Suprapubic skin (tissue), 4 donors: ENCODE measurements at regions not wholly inside any gene's neighbourhood (a gene's known extent, or its start where the extent isn't known, plus 50 kb on each side); places are given as distances from the start of the nearest gene placed in this dataset.

Experiments
- DNase-seq, 2 donors: peaks; one replicate each; pipeline ENCODE4 v3.0.0-alpha.2; 2019; ENCODE audit warnings: low spot score in 2 of 2
- H3K27ac ChIP-seq: fragments of 200-600 bp; sonication (generic); one replicate; pipeline ENCODE4 v1.5.1; 2019
- H3K27me3 ChIP-seq: fragments of 200-600 bp; sonication (generic); one replicate; pipeline ENCODE4 v1.5.1; 2019
- H3K36me3 ChIP-seq: fragments of 200-600 bp; sonication (generic); one replicate; pipeline ENCODE4 v1.5.1; 2019
- H3K4me1 ChIP-seq: fragments of 200-600 bp; sonication (generic); one replicate; pipeline ENCODE4 v1.5.1; 2019
- H3K4me3 ChIP-seq: fragments of 200-600 bp; sonication (generic); one replicate; pipeline ENCODE4 v1.5.1; 2019; ENCODE audit warnings: mild to moderate bottlenecking
- H3K9me3 ChIP-seq: fragments of 200-600 bp; sonication (generic); one replicate; pipeline ENCODE4 v1.5.1; 2019
- CTCF ChIP-seq, 2 donors: fragments of 200-600 bp in 1 of 2; fragments of 450-650 bp in 1 of 2; sonication (generic) in 1 of 2; IDR thresholded peaks; one replicate each; pipeline ENCODE4 v1.5.1; 2016 to 2019; ENCODE audit warnings: antibody characterized with exemption in 2 of 2, mild to moderate bottlenecking in 1 of 2, moderate library complexity in 1 of 2
- EP300 ChIP-seq: sonication (generic); formaldehyde crosslinking; IDR thresholded peaks from one replicate; pipeline ENCODE4 v1.6.1; 2017; ENCODE audit warnings: antibody characterized with exemption
- POLR2A ChIP-seq, 2 donors: fragments of 450-650 bp; IDR thresholded peaks; one replicate each; pipeline ENCODE4 v1.6.1; 2017; ENCODE audit warnings: antibody characterized with exemption in 2 of 2, mild to moderate bottlenecking in 2 of 2, moderate library complexity in 2 of 2
- POLR2AphosphoS5 ChIP-seq, 3 donors: sonication (generic); formaldehyde crosslinking; IDR thresholded peaks; one replicate each; pipeline ENCODE4 v1.6.1; 2017; ENCODE audit warnings: antibody characterized with exemption in 3 of 3
- WGBS: methylation state at CpG from one replicate; pipeline ENCODE4 v1.1.5; 2018; 5-methylcytosine and 5-hydroxymethylcytosine counted together

GRCh38 chr5:120841830-120842229 is 377.7 kb downstream of the PRR16 start:
- TF ChIP-seq EP300 = no peak
- no peak for TF ChIP-seq POLR2A (IDR thresholded peaks at IDR 0.05)
- TF ChIP-seq POLR2AphosphoS5 (IDR thresholded peaks at IDR 0.05) = no peak
- TF ChIP-seq CTCF (IDR thresholded peaks at IDR 0.05) = no peak
- Histone ChIP-seq H3K27ac (no peak overlapping the region), H3K4me1 (no peaks in the 10 kb centered on the region), H3K9me3 (no peaks in the 10 kb centered on the region), H3K27me3 (no peaks in the 10 kb centered on the region), H3K36me3 (no peaks in the 10 kb centered on the region), H3K4me3 (no peak overlapping the region)
- no peak for DNase-seq

GRCh38 chr5:120843390-120843980 is 379.4 kb downstream of the PRR16 start:
- DNase-seq = no peak
- 61% methylated on average over 3 of the region's 3 CpGs for WGBS
- TF ChIP-seq EP300 = no peak
- TF ChIP-seq POLR2A (IDR thresholded peaks at IDR 0.05) = no peak
- TF ChIP-seq POLR2AphosphoS5 (IDR thresholded peaks at IDR 0.05) = no peak
- no peak for TF ChIP-seq CTCF (IDR thresholded peaks at IDR 0.05)

GRCh38 chr5:120848883-120849282 is 384.8 kb downstream of the PRR16 start:
- no peaks in the 10 kb centered on the region for H3K36me3 ChIP-seq
- no peak overlapping the region for H3K4me3 ChIP-seq
- no peaks in the 10 kb centered on the region for H3K4me1 ChIP-seq
- no peak for DNase-seq
- no peaks in the 10 kb centered on the region for H3K9me3 ChIP-seq
- no peak for TF ChIP-seq POLR2AphosphoS5 (IDR thresholded peaks at IDR 0.05)
- TF ChIP-seq POLR2A (IDR thresholded peaks at IDR 0.05) = no peak
- no peak for TF ChIP-seq CTCF (IDR thresholded peaks at IDR 0.05)
- TF ChIP-seq EP300 = no peak
- H3K27ac ChIP-seq = no peak overlapping the region
- WGBS = 49% methylated on average over 2 of the region's 2 CpGs
- no peaks in the 10 kb centered on the region for H3K27me3 ChIP-seq

More at GRCh38 chr5:120843390-120843980, 379.4 kb downstream of the PRR16 start:
- Histone ChIP-seq H3K27ac (no peak overlapping the region), H3K4me3 (no peak overlapping the region), H3K36me3 (no peaks in the 10 kb centered on the region), H3K27me3 (no peaks in the 10 kb centered on the region), H3K4me1 (no peaks in the 10 kb centered on the region), H3K9me3 (no peaks in the 10 kb centered on the region)

- H3K27me3 ChIP-seq = no peaks in the 10 kb centered on the region
- H3K4me1 ChIP-seq = no peaks in the 10 kb centered on the region
- H3K36me3 ChIP-seq = no peaks in the 10 kb centered on the region
- H3K9me3 ChIP-seq = no peaks in the 10 kb centered on the region
- no peak for DNase-seq
- no peak overlapping the region for H3K4me3 ChIP-seq
- H3K27ac ChIP-seq = no peak overlapping the region
- 52% methylated on average over 1 of the region's 1 CpG for WGBS
- TF ChIP-seq CTCF (IDR thresholded peaks at IDR 0.05) (no peak), POLR2A (IDR thresholded peaks at IDR 0.05) (no peak)
Measured at GRCh38 chr5:120852222-120852860, 388.2 kb downstream of the PRR16 start.

GRCh38 chr5:120866997-120867396 is 402.9 kb downstream of the PRR16 start:
- Histone ChIP-seq H3K27me3 (no peaks in the 10 kb centered on the region), H3K36me3 (no peaks in the 10 kb centered on the region), H3K4me3 (no peak overlapping the region), H3K9me3 (no peaks in the 10 kb centered on the region), H3K27ac (no peak overlapping the region), H3K4me1 (no peaks in the 10 kb centered on the region)
- TF ChIP-seq EP300 = no peak
- no peak for TF ChIP-seq CTCF (IDR thresholded peaks at IDR 0.05)
- no peak for TF ChIP-seq POLR2A (IDR thresholded peaks at IDR 0.05)
- no peak for DNase-seq
- WGBS = 91% methylated on average over 7 of the region's 7 CpGs
